HCT116 (cell line): ENCODE measurements at regions not wholly inside any gene's neighbourhood (a gene's known extent, or its start where the extent isn't known, plus 50 kb on each side); places are given as distances from the start of the nearest gene placed in this dataset.

Experiments used
- EGR1 ChIP-seq: IDR thresholded peaks from 2 replicates; pipeline ENCODE4 v1.6.1; 2012; ENCODE audit warnings: low read depth
- POLR2A ChIP-seq: IDR thresholded peaks from 2 replicates; pipeline ENCODE4 v1.7.0; 2011; ENCODE audit warnings: borderline replicate concordance; ENCODE audit not compliant: insufficient read depth, insufficient read length; ENCODE audit errors: extremely low read depth
- SRF ChIP-seq: IDR thresholded peaks from 2 replicates; pipeline ENCODE4 v1.6.1; 2012; ENCODE audit warnings: low read depth

GRCh38 chr5:51987669-51988209 is 604.5 kb downstream of the ISL1 start:
- TF ChIP-seq EGR1 (no peak), POLR2A (no peak), SRF (no peak)
